NCI-H1694 treated with DMSO at 0.1 percent for 48 hours (cell line): ENCODE measurements at regions not wholly inside any gene's neighbourhood (a gene's known extent, or its start where the extent isn't known, plus 50 kb on each side); places are given as distances from the start of the nearest gene placed in this dataset.

ENCODE experiments used
- DNase-seq: peaks from one replicate; lab custom pipeline; 2025; lab: John Stamatoyannopoulos, UW

DNA sequence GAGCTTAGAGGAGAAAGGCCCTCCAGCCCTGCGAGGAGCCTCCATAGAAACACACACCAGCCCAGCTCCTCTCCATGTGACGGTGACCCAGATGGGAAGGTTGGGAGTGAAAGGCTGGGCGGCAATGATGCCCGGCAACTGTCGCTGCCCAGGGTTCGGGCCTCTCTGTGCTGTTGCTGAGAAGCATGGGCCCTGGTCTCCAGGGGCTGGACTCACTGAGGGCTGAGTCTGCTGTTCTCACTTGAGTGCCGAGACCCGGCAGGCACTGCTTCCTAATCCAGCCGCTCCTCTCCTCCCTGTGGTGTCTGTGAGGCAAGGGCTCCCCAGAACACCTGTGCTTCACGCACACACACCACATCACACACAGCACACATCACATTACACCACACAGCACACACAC, 493.6 kb downstream of the GADD45G start:
- DNase-seq, result no peak

DNA sequence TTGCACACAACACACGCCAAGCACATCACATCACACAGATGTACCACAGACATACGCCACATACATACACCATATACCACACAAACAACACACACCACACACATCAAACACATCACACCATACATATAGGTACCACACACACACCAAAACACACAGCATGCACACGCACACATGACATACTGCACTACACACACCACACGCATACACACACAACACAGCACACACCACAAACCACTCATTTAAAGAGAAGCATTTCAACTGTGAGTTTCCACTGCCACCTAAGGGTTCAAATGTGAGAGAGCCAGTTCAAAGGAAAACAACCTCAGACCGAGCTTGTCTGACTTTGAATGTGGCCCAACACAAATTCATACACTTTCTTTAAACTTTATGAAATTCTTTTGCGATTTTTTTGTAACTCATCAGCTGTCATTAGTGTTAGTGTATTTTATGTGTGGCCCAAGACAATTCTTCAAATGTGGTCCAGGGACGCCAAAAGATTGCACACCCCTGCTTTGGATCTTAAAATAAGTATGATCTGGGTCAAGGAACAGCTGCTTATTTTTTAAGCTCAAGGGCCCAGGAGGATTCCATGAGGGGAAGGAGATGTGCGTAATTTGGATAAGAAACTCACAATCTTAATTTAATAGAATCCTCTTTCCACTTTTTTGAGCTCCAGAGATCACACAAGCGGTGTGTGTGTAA, 494.6 kb downstream of the GADD45G start:
- peak; percentile 66 for DNase-seq

GRCh38 chr9:90100014-90100413, 495.2 kb downstream of the GADD45G start:
- DNase-seq, result no peak

- peak; percentile 59 for DNase-seq
These were observed 497.6 kb downstream of the GADD45G start for GRCh38 chr9:90102292-90102901.

- no peak for DNase-seq
These were observed 499.0 kb downstream of the GADD45G start for GRCh38 chr9:90103771-90104170.

- DNase-seq, result no peak
These were observed 501.0 kb downstream of the GADD45G start for GRCh38 chr9:90105773-90106172.

- peak; percentile 24 for DNase-seq
These were observed 502.4 kb downstream of the GADD45G start for GRCh38 chr9:90107040-90107725.

GRCh38 chr9:90107726-90108655, 503.2 kb downstream of the GADD45G start:
- no peak for DNase-seq

DNA sequence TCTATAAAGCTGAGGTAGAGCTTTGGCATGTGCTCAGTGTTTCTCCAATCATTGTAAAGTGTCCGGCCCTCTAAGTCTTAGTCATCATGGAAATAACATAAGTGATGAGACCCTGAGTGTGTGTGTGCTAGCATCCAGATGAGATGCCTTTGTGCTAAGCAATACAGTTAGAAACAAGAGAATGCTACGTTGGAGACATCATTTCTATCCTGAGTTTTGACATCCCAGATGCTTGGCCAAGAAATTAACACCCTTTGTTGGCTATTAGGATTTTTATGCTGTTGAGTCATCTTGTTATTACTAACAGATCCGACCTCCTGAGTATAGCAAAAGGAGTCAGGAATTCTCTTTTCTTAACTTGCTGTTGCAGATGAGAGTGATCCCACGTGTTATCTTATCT, 508.0 kb downstream of the GADD45G start:
- DNase-seq, result no peak

DNA sequence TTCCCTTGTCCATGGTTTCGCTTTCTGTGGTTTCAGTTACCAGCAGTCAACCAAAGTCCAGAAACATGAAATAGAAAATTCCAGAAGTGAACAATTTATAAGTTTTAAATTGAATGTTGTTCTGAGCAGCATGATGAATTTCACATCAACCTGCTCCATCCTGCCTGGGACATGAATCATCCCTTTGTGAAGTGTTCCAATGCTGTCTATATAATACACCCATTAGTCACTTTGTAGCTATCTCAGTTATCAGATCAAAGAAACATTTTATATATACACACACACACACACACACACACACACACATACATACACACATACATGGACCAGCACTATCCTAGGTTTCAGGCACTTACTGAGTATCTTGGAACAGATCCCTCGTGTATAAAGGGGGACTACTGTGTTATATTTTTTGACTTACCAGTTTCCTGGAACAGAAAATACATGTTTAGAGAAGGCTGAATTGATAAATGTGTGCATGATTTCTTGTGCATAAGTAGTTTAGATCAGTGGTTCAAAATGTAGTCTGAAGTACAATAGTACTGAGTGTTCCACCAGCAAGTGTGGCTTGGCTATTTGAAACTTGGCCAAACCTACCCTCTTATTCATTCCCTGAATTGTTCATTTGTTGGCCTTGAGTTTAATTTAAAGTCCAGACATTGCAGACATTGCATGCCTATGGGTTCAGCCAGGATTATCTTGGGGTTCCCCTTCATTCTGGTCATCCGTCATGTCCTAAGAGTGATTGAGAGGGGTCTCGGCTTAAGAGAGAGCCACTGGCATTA, 510.0 kb downstream of the GADD45G start:
- no peak for DNase-seq

- no peak for DNase-seq
These were observed 517.0 kb downstream of the GADD45G start for GRCh38 chr9:90121762-90122161.

DNA sequence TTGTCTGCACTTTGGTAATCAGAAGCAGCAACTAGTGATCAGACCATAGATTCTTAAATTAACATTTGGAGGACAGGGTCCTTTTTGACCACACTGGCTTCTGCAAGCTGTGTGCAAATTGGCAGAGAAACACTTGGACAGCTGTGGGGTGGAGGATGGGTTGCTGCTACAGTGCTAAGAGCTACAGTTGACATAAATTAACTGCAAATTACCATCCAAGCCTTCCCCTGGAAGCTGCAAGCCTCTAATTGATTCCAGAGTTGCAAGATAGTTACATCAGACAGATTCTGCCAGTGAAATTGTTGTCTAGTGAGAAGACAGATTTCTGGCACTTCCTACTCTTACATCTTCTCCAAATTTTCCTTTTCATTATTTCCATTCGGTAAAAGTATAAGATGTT, 517.7 kb downstream of the DIRAS2 start:
- DNase-seq, result peak; percentile 83

GRCh38 chr9:90127923-90128322, 514.7 kb downstream of the DIRAS2 start:
- no peak for DNase-seq

GRCh38 chr9:90128587-90129190, 513.9 kb downstream of the DIRAS2 start:
- no peak for DNase-seq

DNA sequence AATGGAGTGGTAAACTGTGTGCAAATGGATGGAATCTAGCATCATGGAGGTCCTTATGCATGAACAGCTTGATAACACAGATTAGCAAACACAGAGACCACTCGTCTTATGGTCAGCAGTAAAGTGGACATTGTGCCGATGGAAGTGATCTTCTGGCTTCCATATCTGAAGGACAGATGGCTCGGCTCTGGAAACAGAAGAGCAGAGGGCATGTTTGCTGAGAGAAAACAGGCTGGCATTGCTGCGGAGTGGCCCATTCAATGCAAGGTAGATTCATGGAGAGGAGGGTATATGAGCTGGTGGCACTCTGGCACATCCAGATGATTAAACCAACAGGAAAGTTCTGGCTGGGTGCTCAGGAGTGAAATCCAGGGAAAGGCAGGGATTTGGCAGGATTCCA, 513.2 kb downstream of the DIRAS2 start:
- DNase-seq, result no peak

DNA sequence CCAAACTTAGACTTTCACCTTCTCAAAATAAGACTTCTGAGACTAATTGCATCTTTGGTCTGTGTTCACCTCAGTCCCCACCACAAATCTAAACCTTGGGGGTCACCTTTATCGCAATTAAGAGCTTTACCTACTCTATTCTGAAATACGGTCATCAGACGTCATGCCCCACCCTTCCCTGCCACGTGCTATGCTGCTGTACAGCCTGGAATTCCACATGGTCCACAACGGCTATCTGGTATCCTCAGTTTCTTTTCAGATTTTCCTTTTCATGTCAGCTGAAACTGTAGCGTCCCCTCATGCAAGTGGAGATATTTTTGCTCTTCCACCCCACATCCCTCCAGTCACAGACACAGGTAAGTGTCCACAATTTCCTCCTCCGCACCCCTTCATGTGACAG, 511.1 kb downstream of the DIRAS2 start:
- no peak for DNase-seq

GRCh38 chr9:90132866-90133265, 509.8 kb downstream of the DIRAS2 start:
- DNase-seq, result no peak

DNA sequence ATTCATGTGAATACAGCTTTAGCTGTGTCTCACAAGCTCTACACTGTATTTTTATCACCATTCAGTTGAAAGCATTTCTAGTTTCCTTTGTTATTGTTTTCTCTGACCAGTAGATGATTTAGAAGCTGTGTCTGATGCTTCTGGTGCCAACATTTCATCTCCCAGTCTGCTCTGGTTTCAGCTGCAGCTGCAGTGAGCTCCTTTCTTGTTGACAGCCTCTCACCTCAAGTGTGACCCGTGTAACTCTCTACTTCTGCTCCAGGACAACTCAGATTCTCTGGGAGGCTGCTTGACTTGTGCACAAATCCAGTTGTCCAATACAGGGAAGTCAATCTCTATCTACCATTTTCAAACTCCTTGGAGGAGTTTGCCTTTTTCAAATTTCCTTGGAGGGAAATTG, 504.8 kb downstream of the DIRAS2 start:
- DNase-seq, result no peak

DNA sequence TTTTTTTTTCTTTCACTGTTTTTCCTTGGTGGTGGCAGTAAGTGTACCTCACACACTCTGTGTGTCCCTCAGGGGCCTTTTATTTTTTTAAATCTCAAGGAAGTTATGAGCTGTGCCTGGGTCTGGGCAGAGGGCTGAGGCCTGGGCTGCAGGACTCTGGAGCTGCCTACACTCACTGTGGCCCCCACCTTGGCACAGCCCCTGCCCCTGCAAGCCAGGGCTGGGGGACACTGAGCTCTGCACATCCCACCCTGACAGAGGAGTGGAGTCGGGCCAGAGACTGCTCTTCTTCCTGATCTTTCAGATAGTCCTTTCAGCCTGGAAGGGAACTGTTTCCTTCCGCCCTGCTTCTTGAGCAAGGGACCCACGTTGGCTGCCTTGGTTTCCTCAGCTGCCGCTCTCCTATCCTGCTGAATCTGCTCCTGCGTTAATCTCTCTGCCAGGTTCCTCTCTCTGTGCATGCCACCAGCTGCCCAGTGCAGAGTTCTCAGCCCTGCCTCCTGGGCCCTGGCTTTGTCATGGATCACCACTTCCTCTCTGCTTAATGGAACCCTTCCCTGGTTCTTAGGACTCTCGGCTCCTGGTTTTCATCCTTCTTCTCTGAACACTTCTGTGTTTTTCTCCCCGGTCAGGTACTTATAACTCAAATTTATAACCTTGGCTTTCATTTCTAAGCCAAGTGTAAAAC, 502.3 kb downstream of the DIRAS2 start:
- no peak for DNase-seq

- peak; percentile 53 for DNase-seq
These were observed 500.9 kb downstream of the DIRAS2 start for GRCh38 chr9:90141723-90142122.
